ENCODE measurements at regions not wholly inside any gene's neighbourhood (a gene's known extent, or its start where the extent isn't known, plus 50 kb on each side); places are given as distances from the start of the nearest gene placed in this dataset.
A peak's percentile ranks its signal among the peaks of the same experiment; 100 is the strongest.

GRCh38 chr14:104513641-104514046 is 65.9 kb upstream of the C14orf180 start:
- DNase-seq (ENCODE audit: low read depth) = no peak
- no peak overlapping the region for H3K4me3 ChIP-seq (ENCODE audit: low read depth, low read length)
- TF ChIP-seq, protein P1, sequence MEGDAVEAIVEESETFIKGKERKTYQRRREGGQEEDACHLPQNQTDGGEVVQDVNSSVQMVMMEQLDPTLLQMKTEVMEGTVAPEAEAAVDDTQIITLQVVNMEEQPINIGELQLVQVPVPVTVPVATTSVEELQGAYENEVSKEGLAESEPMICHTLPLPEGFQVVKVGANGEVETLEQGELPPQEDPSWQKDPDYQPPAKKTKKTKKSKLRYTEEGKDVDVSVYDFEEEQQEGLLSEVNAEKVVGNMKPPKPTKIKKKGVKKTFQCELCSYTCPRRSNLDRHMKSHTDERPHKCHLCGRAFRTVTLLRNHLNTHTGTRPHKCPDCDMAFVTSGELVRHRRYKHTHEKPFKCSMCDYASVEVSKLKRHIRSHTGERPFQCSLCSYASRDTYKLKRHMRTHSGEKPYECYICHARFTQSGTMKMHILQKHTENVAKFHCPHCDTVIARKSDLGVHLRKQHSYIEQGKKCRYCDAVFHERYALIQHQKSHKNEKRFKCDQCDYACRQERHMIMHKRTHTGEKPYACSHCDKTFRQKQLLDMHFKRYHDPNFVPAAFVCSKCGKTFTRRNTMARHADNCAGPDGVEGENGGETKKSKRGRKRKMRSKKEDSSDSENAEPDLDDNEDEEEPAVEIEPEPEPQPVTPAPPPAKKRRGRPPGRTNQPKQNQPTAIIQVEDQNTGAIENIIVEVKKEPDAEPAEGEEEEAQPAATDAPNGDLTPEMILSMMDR (IDR thresholded peaks at IDR 0.05; ENCODE audit: control insufficient read depth, extremely low read depth, insufficient read depth) = no peak

- TF ChIP-seq, protein P1 (IDR thresholded peaks at IDR 0.05; ENCODE audit: control insufficient read depth, extremely low read depth, insufficient read depth) = no peak
- no peak overlapping the region for H3K4me3 ChIP-seq (ENCODE audit: low read depth, low read length)
- peak; percentile 39 for DNase-seq (ENCODE audit: low read depth)
These were observed 65.3 kb upstream of the C14orf180 start for GRCh38 chr14:104514156-104514848.

DNA sequence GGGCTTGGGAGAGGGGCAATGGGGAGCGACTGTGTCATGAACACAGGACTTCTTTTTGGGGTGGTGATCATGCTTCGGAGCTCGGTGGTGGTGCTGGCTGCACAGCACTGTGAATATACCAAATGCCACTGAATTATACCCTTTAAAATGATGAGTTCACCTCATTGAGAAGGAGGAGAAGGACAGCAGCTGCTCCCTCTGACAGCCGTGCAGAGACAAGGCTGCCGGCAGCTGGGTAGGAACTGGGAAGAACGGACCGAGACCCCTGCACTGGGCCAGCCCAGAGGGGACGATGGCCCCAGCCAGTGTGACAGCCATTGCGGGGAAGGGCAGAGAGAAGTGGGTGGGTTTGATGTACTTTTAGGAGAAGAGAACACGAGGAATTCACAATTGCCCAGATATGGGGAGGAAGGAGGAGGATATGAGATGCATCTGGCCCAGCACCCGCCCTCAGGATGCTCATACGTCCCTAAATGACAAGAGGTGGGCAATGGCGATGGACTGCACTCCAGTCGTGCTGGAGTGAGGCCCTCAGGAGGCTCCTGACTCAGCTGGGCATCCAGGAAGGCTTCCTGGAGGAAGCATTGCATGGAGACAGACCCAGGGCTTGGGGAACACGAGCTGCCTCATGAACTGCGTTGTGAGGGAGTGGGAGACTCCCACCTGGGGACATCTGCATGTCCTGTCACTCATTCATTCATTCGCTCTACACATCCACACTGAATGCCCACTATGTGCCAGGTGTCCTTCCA is 64.3 kb upstream of the C14orf180 start:
- TF ChIP-seq, protein P1 (IDR thresholded peaks at IDR 0.05; ENCODE audit: control insufficient read depth, extremely low read depth, insufficient read depth) = no peak
- no peak for DNase-seq (ENCODE audit: low read depth)
- H3K4me3 ChIP-seq (ENCODE audit: low read depth, low read length) = no peak overlapping the region

- no peak for DNase-seq (ENCODE audit: low read depth)
- no peak overlapping the region for H3K4me3 ChIP-seq (ENCODE audit: low read depth, low read length)
- TF ChIP-seq, protein P1 (IDR thresholded peaks at IDR 0.05; ENCODE audit: control insufficient read depth, extremely low read depth, insufficient read depth) = no peak
These were observed 63.5 kb upstream of the C14orf180 start for GRCh38 chr14:104515811-104516780.

- DNase-seq (ENCODE audit: low read depth) = no peak
- TF ChIP-seq, protein P1 (IDR thresholded peaks at IDR 0.05; ENCODE audit: control insufficient read depth, extremely low read depth, insufficient read depth) = no peak
- no peak overlapping the region for H3K4me3 ChIP-seq (ENCODE audit: low read depth, low read length)
These were observed 62.7 kb upstream of the C14orf180 start for GRCh38 chr14:104516906-104517305.

GRCh38 chr14:104517426-104517825 is 62.1 kb upstream of the C14orf180 start:
- DNase-seq (ENCODE audit: low read depth) = no peak
- TF ChIP-seq, protein P1 (IDR thresholded peaks at IDR 0.05; ENCODE audit: control insufficient read depth, extremely low read depth, insufficient read depth) = no peak
- H3K4me3 ChIP-seq (ENCODE audit: low read depth, low read length) = no peak overlapping the region

All from LNCaP clone FGC (cell line).